ENCODE measurements at regions not wholly inside any gene's neighbourhood (a gene's known extent, or its start where the extent isn't known, plus 50 kb on each side); places are given as distances from the start of the nearest gene placed in this dataset.
"Not testable (repeated sequence)": the region's sequence is repeated elsewhere in the genome, so short reads cannot be mapped to it uniquely, and the experiment has no call there.

DNA sequence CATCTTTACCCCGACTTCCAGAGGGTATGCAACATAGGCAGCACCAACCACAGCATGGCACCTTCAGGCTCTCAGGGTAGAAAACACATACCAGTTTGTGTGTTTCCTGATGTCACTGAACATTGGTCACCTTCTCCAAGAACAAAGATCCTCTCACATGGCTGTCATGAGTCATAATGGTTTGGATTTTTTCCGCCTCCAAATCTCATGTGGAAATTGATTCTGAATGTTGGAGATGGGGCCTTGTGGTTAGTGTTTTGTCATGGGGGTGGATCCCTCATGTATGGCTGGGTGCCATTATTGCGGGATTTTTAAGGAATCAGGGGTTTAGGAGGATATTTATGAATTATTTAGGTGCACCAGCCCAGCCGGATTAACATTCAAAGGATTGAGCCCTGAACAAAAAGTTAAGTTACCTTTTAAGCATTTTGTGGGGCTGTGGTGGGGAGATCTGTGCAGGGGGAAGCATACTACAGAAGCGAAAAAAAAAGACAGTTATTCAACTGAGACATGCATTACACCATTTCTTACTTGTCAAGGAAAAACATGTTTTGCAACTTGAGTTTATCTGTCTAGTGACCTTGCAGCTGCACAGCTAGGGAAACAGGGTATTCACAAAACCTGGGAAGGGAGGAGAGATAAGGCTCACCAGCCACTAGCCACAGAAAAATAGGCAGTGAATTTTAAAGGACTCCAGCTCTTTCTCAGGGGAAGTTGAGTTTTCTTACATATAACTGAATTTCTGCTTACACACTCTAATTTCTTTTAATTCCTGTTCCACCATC lies 774.1 kb upstream of the AUTS2 start:
- no peak for DNase-seq (ENCODE audit: extremely low read depth, low read depth)

DNA sequence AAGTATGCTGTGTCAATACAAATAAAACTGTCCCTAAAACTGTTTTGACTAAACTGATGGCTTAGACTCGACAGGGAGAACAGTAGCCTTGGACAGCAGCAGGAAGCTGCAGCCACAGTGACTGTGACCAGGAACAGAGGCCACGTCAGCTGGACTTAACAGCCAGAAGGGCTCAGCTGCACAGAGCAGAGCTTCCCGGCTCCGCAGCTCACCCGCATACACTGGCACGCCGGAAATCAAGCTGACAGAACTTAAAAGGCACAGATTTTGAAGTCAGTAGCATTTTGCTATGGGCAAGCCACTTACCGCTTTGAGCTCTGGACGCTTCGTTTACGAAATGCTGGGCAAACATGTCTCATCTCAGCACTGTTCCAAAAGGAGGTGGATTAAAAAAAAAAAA lies 769.7 kb upstream of the AUTS2 start:
- DNase-seq (ENCODE audit: extremely low read depth, low read depth) = no peak

DNA sequence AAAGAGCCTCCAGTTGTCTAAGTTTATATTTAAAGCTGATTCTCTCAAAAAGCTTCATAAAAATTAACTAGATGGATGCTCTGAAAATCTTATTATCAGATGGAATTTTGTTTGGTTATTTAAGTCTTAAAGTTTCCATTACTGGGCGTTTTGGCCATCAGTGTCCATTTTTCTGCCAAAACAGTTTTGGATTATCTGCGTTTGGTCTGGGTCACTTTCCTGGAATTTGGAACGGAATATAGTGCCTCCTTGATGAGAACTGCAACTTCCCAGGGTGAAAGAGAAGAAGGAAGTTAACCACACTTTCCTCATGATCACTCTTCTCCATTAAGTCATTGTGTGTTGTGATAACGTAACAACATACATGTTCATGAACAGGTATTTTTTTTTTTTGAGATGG lies 764.9 kb upstream of the AUTS2 start:
- no peak for DNase-seq (ENCODE audit: extremely low read depth, low read depth)

DNA sequence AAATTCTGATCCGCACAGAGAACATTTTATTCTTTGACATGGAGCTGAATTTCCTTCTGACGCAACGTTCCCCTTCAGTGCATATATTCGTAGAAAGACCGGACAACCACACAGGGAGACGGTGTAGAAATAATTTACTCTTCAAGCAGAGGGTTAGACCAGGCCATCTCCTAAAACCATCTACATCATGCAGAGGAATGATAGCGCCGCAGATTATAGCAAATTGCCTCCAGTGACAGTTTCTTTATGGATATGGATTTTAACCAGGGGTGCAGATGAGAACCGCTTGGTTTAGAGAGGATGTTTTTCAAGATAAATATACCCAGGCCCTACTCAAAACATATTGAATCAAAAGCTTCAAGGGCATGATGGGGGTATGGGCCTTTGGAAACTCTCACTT lies 759.3 kb upstream of the AUTS2 start:
- DNase-seq (ENCODE audit: extremely low read depth, low read depth) = no peak

DNA sequence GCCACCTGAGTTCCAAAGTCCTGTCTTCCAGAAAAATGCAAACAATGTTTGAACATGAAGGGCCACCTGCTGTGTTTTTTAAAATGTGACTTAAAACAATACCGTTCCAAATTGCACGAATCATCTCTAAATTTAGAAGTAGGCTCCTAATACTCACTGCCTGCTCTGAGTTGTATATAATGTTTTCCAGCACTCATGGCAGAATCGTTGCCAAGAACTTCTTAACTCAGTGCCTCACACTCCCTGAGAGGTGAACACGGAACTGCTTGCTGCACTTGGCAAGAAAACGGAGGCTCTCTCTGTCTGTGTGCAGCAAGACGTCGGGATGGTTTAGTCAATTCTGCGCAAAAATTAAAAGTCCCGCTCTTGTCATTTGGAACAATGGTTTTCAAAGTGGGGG lies 757.3 kb upstream of the AUTS2 start:
- DNase-seq (ENCODE audit: extremely low read depth, low read depth) = no peak

DNA sequence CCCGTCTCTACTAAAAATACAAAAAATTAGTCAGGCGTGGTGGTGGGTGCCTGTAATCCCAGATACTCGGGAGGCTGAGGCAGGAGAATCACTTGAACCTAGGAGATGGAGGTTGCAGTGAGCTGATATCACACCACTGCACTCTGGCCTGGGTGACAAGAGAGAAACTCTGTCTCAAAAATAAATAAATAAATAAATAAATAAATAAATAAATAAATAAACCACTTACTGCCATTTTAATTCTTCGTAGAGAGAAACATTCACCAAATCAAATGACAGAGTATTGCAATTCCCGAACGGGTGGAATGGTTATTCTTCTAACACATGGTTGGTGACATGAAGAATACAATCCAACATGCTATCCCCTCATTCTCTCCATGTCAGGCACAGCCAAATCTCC lies 754.3 kb upstream of the AUTS2 start:
- DNase-seq (ENCODE audit: extremely low read depth, low read depth) = not testable (repeated sequence)

DNA sequence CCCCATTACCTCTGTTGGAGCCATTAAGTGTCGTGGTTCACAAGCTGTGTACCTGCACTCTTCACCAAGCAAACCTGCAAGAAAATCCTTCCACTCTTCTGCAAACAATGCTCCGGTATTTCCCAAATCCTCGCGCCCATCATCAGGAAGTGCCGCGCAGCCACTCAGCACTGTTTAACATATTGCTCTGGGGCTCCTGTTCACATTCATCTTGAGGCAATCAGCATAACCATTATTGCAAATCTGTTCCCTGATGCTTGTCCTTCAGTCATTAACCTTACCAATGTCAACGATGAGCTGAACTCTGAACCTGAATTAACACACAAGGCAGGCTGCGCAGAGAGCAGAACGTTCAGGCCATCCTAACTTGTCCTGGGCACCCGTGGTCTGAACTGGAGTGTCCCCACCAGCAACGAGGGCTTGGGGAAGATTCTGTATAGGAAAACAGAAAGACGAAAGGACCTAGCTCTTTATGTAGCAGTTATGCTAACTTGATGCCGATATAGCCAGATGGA lies 751.4 kb upstream of the AUTS2 start:
- no peak for DNase-seq (ENCODE audit: extremely low read depth, low read depth)

DNA sequence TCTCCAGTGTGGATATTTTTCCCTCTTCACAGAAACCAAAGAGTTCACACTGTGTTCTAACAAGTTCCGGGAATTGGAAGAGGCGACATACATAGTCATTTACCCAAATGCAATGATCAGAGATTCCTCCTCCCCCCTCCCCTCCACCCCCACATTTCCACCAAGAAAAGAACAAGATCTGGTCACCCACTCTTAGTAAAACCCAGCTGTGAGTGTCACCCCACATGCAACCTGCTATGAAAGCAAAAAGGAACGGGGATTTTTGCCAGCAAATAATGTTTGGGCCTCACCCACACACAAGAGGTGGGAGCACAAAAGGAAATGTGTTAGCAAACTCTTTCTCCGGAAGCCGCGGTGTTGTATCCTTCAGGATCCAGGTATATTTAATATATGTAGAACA lies 745.0 kb upstream of the AUTS2 start:
- DNase-seq (ENCODE audit: extremely low read depth, low read depth) = no peak

DNA sequence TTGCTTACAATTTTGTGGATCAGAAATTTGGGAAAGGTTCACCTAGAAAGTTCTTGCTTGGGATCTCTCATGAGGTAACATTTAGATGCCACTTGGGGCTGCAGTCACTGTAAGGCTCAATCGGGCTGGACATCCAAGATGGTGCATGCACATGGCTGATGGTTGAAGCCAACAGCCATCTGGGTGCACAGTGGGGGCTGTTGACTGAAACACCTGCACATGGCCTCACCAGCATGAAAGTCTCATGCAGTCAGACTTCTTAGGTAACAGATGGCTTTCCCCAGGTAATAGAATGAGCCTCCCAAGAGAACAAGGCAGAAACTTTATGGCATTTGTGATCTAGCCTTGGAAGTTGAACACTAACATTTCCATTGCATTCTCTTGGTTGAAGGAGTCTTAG lies 740.7 kb upstream of the AUTS2 start:
- DNase-seq (ENCODE audit: extremely low read depth, low read depth) = no peak

DNA sequence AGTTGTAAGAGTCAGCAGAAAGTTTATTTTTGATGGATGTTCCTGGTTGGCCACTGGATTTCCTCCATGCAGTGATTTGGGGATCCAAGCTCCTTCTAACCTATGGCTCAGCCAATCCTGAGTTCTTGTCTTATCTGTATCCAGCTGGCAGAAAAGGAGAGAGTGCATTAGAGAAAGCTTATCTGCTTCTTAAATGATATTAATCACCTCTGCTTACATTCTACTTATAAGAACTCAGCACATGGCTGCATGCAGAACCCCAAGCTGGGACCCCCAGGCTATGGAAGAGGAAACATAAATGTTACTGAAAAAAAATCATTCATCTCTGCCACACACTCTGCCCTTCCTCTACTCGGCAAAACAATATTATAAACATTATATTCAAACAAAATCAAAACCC lies 739.8 kb upstream of the AUTS2 start:
- no peak for DNase-seq (ENCODE audit: extremely low read depth, low read depth)

DNA sequence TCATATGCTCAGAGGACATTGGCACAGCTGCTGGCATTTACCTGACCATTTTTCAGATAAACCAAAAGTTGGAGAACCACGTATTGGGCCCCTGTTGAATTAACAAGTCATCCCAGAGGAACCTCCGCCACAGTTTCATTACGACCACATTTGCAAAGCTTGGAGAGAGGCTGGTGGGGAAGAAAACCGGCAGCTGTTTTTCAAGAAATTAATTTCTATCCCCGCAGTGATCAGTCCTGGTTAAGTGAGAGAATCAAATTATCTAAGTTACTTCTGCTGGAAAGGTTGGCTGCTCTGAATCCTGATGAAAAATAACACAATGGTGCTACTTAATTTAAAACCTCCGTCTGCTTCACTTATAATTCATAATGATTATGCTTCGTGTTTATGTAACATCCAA lies 737.1 kb upstream of the AUTS2 start:
- DNase-seq (ENCODE audit: extremely low read depth, low read depth) = no peak

DNA sequence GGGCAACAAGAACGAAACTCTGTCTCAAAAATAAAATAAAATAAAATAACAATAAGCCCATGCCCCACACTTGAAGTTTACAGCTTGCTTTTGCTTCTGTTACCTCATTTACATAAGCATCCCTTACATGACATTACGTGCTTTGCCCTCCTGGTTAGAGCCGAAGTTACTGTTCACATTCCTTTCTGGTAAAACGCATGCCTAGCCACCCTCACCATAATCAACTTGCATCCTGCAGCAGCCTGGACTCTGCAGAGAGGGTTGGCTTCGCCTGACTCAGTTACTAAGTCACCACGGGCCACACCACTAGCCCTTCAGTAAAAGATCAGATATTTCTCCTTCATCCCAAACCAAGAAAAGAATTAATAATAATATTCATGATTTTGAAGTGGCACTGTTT lies 736.0 kb upstream of the AUTS2 start:
- DNase-seq (ENCODE audit: extremely low read depth, low read depth) = no peak

DNA sequence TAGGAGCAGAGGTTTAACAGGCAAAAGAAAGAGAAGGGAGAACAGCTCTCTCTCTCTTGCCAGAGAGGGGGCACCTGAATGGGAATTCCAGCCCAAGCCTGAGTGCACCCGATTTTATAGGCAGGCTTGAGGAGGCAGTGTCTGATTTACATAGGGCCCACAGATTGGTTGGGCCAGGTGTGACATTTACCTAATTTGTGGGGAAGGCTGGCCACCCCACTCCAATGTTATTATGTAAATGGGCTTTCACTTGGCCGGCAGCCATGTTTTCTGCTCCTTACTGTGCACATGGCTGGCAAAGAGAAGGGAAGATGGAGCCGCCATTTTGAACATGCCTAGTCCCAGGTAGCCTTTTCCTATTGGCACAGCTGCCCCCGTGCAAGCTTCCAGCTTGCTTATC lies 735.5 kb upstream of the AUTS2 start:
- no peak for DNase-seq (ENCODE audit: extremely low read depth, low read depth)

DNA sequence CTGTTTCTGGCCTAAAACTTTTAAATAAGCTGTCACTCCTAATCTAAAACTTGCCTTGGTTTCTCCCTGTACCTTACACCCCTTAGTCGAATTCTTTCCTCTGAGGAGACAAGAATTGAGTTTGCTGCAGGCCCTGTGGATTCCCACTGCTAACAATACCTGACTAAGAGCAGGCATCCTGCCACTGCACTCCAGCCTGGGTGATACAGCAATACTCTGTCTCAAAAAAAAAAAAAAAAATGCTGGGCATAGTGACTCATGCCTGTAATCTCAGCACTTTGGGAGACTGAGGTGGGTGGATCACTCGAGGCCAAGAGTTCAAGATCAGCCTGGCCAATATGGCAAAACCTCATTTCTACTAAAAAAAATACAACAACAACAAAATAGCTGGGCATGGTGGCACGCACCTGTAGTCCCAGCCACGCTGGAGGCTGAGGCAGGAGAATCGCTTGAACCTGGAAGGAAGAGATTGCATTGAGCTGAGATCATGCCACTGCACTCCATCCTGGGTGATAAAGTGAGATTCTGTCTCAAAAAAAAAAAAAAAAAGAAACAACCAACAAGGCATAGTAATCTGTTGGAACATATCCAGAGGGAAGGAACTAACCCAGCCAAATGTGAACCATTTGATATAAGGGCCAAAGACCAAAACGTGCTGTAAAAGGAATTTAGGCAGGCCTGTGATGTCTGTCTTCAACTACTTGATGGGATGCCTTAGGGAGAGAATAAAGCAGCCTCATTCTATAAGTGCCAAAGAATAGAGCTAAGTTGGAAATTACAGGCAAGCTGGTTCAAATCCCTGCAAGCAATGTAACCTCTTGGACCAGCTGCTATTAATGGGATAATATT lies 732.7 kb upstream of the AUTS2 start:
- DNase-seq (ENCODE audit: extremely low read depth, low read depth) = no peak

DNA sequence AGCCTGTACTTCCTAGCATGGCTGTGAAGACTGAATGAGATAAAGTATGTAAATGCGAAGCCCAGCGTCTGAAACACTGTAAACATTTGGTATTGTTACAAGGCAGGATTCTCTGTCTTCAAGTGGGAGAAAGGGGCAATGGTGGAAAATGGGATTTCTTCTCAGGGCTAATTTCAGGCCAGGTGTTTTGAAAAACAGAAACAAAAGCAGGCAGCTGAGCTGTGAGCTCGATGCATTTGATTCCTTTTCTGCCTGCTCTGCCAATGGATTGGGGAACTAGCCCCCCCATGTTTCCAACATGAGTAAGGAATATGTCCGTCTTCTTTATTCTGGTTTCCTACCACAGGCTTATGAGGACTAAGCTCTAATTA lies 732.1 kb upstream of the AUTS2 start:
- no peak for DNase-seq (ENCODE audit: extremely low read depth, low read depth)

DNA sequence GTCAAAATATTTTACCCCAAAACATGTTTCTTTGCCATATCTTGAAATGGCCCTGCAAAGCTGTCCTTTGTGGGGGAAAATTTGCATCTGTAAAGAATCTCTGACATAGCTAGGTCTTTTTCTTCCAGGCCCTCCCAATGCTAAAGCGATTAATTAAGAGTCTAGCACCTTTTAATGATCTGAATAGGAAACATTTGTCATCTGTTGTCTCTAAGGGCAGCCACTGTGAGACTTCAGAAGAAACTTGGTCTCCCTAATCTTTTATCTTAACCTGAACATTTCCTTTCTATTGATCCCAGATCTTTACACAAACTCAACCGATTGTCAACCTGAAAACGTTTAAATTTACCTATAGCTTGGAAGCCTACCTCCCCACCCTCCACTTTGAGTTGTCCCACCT lies 731.6 kb upstream of the AUTS2 start:
- not testable (repeated sequence) for DNase-seq (ENCODE audit: extremely low read depth, low read depth)

DNA sequence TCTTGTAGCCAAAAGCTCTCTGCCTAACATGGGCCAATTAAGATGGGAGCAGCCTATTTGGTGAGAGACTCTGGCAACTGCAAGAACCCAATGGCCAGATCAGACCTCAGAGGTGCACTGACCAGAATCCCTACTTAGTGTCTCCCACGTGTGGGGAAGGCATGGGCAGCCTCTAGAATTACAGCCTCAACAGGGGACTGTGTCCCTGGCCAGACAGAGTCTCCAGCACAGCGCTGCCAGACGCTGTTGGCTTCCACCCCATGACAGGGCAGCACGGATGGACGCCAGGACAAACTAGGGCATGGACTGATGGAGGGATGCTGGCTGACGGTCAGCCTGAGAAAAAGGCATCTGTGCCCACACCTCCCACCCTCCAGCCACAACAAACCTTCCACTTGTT lies 729.3 kb upstream of the AUTS2 start:
- no peak for DNase-seq (ENCODE audit: extremely low read depth, low read depth)

DNA sequence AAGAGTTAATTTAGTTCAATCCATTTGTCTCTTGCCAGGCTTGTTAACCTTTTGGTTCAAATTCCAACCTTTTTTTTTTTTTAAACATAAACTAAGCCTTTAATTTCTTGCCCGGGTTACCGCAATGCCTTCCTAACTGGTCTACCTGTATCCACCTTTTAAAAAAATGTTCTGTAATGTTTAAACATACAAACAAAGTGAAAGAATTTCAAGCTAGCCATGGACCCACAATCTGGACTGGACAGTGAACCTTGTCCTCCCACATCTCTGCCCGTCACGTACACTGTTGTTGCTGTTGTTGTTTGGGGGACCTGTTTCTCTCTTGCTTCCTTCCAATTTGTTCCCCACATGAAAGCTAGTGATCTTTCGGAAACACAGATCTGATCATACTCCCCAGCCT lies 724.7 kb upstream of the AUTS2 start:
- DNase-seq (ENCODE audit: extremely low read depth, low read depth) = no peak

DNA sequence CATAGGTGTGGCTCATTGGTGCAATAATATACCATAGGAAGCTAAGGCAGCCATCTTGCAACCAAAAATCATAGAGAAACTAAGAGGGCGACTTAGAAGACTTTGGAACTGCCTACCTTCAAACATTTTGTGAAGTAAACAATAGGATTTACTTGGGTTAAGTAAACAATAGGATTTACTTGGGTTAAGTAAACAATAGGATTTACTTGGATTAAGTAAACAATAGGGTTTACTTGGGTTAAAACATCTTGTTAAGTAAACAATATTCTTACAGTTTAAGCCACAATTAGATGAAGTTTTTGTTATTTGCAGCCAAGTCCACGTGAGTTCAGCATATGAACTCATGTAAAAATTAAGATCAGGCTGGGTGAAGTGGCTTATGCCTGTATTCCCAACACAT lies 722.4 kb upstream of the AUTS2 start:
- DNase-seq (ENCODE audit: extremely low read depth, low read depth) = no peak

DNA sequence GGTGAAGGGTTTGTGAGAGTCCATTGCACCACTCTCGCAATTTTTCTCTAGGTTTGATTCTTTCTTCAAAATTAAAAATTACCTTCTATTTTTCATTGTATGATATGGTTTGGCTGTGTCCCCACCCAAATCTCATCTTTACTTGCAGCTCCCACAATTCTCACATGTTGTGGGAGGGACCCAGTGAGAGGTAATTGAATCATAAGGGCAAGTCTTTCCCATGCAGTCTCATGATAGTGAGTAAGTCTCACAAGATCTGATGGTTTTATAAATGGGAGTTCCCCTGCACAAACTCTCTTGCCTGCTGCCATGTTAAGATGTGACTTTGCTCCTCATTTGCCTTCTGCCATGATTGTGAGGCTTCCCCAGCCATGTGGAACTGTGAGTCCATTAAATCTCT lies 711.2 kb upstream of the AUTS2 start:
- DNase-seq (ENCODE audit: extremely low read depth, low read depth) = not testable (repeated sequence)

DNA sequence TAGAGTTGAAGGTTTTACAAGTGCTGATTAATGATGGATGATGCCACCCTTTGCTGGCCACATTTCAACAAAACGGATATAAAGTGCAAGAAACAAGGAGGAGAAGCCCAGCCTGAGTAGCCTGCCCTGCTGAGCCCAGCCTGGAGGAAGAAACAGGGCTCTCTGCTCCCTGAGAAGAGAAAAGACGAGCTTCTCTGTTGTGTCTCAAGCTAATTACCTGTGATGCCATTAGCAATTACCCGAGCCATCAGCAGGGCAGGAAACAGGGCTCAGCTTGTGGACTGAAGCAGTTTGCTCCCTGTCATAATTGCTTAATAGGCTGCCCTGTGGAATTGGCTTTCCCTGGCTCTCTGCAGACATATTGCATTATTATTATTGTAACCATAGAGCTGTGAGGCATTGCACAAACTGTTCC lies 709.3 kb upstream of the AUTS2 start:
- no peak for DNase-seq (ENCODE audit: extremely low read depth, low read depth)

DNA sequence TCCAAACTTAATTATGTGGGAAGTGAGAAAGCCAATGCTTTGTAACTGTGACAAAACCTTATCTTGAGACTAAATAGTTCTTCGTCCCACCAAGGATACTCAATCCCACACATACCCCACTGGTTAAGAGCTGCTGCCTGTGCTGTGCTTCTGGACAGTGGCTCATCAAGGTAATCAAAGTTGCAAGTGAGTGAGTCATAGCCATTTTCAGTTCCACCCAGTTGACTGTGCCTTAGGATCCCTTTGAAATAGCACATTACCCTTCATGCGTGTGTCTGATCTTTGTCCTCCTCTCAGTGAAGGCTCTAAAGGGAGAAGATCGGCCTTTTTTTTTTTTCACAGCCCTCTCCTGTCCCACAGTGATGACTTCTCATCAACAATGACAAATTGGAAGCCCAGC lies 706.0 kb upstream of the AUTS2 start:
- DNase-seq (ENCODE audit: extremely low read depth, low read depth) = no peak

Measured in NCI-H460 (cell line).